ENCODE measurements at regions not wholly inside any gene's neighbourhood (a gene's known extent, or its start where the extent isn't known, plus 50 kb on each side); places are given as distances from the start of the nearest gene placed in this dataset.
"Not testable (repeated sequence)": the region's sequence is repeated elsewhere in the genome, so short reads cannot be mapped to it uniquely, and the experiment has no call there.

GRCh38 chr12:71299541-71300376, 139.8 kb upstream of the LGR5 start:
- no peak for DNase-seq

GRCh38 chr12:71297930-71298329, 140.1 kb upstream of the TSPAN8 start:
- DNase-seq = no peak

GRCh38 chr12:71295953-71296352, 138.2 kb upstream of the TSPAN8 start:
- no peak for DNase-seq

GRCh38 chr12:71291746-71292145, 133.9 kb upstream of the TSPAN8 start:
- no peak for DNase-seq

- DNase-seq = no peak
These were observed 126.1 kb upstream of the TSPAN8 start for GRCh38 chr12:71283883-71284282.

GRCh38 chr12:71282925-71283324, 125.1 kb upstream of the TSPAN8 start:
- DNase-seq = no peak

GRCh38 chr12:71282020-71282419, 124.2 kb upstream of the TSPAN8 start:
- no peak for DNase-seq

- DNase-seq = no peak
These were observed 123.6 kb upstream of the TSPAN8 start for GRCh38 chr12:71281425-71281824.

- DNase-seq = no peak
These were observed 120.1 kb upstream of the TSPAN8 start for GRCh38 chr12:71277866-71278265.

GRCh38 chr12:71276541-71276940, 118.7 kb upstream of the TSPAN8 start:
- DNase-seq = no peak

GRCh38 chr12:71270794-71271193, 113.0 kb upstream of the TSPAN8 start:
- not testable (repeated sequence) for DNase-seq

GRCh38 chr12:71270057-71270456, 112.3 kb upstream of the TSPAN8 start:
- no peak for DNase-seq

- DNase-seq = no peak
These were observed 111.4 kb upstream of the TSPAN8 start for GRCh38 chr12:71269281-71269598.

- DNase-seq = no peak
These were observed 110.9 kb upstream of the TSPAN8 start for GRCh38 chr12:71268598-71269280.

- DNase-seq = no peak
These were observed 108.8 kb upstream of the TSPAN8 start for GRCh38 chr12:71266606-71267005.

- DNase-seq = not testable (repeated sequence)
These were observed 107.9 kb upstream of the TSPAN8 start for GRCh38 chr12:71265731-71266130.

GRCh38 chr12:71262466-71262865, 104.7 kb upstream of the TSPAN8 start:
- no peak for DNase-seq

- DNase-seq = no peak
These were observed 94.7 kb upstream of the TSPAN8 start for GRCh38 chr12:71252473-71252872.

- no peak for DNase-seq
These were observed 92.4 kb upstream of the TSPAN8 start for GRCh38 chr12:71250166-71250565.

- DNase-seq = no peak
These were observed 85.6 kb upstream of the TSPAN8 start for GRCh38 chr12:71243370-71243769.

- DNase-seq = no peak
These were observed 84.7 kb upstream of the TSPAN8 start for GRCh38 chr12:71242511-71242910.

- DNase-seq = no peak
These were observed 83.1 kb upstream of the TSPAN8 start for GRCh38 chr12:71240946-71241345.

- DNase-seq = no peak
These were observed 81.9 kb upstream of the TSPAN8 start for GRCh38 chr12:71239731-71240130.

- no peak for DNase-seq
These were observed 79.3 kb upstream of the TSPAN8 start for GRCh38 chr12:71237128-71237527.
